HG03558 (cell line): ENCODE measurements at regions not wholly inside any gene's neighbourhood (a gene's known extent, or its start where the extent isn't known, plus 50 kb on each side); places are given as distances from the start of the nearest gene placed in this dataset.

Experiments used
- ATAC-seq: cut with Tn5 transposase; IDR thresholded peaks from one replicate; pipeline ENCODE4 v1.9.1; 2021; ENCODE audit warnings: moderate number of reproducible peaks; ENCODE audit not compliant: unreplicated experiment; ENCODE audit errors: extremely low read depth

GRCh38 chr13:21988624-21989023 lies 317.8 kb downstream of the FGF9 start:
- ATAC-seq, result no peak

DNA sequence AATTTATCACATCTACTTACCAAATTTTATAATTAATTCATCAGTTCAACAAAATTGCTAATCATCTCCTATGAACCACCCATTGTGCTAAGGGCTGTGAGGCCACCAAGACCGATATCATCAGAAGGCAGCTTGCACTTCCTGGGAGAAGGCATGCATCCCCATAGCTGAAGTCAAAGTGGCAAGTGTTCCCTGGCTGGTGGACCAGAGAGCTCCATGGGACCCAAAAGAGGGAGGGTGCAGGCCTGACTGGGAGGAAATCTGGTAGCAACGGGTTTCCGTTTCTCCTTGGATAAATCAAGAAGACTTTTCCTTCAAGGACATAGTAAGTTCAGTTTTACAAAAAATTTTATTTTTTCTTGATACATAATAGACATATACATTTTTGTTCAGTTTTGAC lies 325.2 kb downstream of the FGF9 start:
- ATAC-seq, result no peak

DNA sequence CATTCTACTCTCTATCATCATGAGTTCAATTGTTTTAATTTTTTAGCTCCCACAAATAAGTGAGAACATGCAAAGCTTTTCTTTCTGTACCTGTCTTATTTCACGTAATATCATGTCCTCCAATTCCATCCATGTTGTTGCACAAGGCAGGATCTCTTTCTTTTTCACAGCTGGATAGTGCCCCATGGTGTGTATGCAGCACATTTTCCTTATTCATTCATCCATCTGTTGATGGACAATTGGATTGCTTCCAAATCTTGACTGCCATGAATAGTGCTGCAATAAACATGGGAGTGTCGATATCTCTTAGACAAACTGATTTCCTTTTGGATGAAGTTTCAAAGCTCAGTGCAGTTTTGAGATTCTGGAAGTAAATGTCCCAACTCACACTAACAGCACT lies 326.9 kb downstream of the FGF9 start:
- ATAC-seq, result no peak

GRCh38 chr13:21998279-21998990 lies 327.6 kb downstream of the FGF9 start:
- no peak for ATAC-seq

- ATAC-seq, result no peak
Measured at GRCh38 chr13:21999666-22000065, 328.8 kb downstream of the FGF9 start.

GRCh38 chr13:22000191-22000590 lies 329.3 kb downstream of the FGF9 start:
- no peak for ATAC-seq

DNA sequence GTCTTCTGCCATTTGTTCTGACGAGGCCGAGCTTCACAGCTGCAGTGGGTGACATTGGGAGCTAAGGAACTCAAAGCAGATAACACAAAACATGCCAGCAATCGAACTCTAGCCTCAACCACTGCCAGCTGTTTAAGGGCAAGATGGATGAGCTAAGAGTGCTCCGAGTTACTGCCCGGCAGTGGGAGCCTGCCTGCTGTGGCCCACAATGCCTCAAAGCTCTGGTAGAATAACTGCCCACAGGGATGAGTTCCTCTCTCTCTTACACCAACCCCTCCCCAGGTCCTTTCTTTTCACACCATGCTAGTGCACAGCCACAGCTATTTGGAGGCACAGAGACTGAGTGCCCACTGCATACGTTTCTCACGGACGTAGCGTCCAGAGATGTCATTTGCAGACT lies 330.5 kb downstream of the FGF9 start:
- no peak for ATAC-seq

DNA sequence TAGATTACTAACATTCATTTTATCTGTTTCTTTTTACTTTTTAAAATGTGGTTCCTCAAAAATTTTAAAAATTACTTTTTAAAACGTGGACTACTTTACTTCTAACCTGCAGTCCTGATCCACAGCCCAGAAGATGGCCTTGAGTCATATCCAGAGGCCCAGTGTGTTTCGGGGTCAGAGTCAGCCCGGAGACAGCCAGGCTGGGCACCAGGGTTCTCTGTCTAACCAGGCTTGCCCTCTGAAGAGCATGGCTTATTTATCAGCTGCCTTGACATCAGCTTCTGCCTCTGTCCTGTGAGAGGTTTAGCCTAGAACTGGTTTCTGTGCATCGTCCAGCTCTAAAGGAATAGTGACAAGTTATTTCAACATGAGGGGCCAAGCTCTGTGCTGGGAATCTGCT lies 332.0 kb downstream of the FGF9 start:
- no peak for ATAC-seq

GRCh38 chr13:22009500-22009899 lies 338.6 kb downstream of the FGF9 start:
- no peak for ATAC-seq

DNA sequence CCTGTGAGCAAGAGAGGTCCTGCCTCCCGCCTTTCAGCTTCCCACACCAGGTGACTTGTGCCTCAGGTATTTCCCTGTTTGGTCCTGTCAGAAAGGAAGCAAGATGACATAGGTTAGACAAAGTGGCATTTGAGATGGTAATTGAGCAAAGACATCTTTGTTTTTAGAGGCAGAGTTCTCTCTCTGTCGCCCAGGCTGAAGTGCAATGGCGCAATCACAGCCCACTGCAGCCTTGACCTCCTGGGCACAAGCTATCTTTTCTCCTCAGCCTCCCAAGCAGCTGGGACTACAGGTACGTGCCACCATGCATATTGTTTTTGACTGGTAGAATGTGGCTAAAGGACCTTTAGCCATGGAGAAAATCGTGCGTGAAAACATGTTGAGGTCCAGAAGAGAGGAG lies 339.1 kb downstream of the FGF9 start:
- no peak for ATAC-seq

DNA sequence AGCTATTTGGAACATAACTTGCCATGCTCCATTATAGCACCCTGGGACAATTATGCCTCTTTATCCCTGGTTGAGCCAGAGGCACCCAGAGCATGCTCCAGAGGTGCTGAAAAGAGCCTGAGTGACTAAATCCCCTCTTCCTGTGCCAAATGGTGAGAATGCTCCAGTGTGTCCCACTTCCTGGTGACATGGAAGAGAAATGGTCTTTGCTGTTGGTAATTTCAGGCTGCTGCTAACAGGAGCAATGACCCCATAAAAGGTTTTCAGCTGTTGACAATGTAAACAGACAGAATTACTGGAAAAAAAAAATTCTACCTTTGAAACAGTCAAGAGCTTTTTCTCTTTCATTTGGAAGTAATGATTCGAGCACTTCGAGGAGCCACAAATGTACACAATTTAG lies 341.8 kb downstream of the FGF9 start:
- no peak for ATAC-seq

DNA sequence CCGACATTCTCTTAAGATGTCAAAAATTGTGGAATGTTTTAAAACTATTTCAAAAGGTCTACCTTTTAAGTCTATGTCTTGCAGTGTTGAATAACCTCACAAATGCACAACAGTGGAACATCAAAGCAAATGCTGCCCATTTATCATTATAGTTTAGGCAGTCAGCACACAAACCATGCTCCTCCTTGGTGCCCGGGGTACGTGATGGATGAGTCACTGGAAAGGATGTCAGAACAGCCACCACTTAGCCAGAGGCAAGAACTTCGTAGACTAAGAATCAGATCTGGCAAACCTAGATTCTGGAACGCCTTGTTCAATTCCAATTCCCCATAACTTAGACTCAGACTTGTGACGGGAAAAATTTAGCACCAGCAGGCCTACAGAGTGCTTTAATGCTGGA lies 343.6 kb downstream of the FGF9 start:
- no peak for ATAC-seq

DNA sequence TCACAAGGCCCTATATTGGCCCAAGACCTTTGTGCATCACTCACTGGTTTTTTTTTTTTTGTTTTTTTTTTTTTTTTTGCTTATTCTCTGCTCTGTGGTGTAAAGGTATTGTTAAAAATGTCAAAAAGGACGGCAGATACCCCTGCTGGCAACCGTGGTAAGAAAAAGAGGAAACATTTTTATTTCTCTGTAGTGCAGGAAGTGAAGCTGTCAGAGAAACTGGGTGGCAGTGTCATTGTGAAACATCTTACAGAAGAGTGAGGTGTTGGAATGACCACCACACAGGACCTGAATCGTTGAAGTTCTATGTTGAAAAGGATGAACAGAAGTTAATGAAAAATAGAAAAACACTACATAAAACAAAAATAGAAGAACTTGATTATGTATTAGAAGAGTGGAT lies 346.4 kb downstream of the FGF9 start:
- ATAC-seq, result peak; percentile 88

DNA sequence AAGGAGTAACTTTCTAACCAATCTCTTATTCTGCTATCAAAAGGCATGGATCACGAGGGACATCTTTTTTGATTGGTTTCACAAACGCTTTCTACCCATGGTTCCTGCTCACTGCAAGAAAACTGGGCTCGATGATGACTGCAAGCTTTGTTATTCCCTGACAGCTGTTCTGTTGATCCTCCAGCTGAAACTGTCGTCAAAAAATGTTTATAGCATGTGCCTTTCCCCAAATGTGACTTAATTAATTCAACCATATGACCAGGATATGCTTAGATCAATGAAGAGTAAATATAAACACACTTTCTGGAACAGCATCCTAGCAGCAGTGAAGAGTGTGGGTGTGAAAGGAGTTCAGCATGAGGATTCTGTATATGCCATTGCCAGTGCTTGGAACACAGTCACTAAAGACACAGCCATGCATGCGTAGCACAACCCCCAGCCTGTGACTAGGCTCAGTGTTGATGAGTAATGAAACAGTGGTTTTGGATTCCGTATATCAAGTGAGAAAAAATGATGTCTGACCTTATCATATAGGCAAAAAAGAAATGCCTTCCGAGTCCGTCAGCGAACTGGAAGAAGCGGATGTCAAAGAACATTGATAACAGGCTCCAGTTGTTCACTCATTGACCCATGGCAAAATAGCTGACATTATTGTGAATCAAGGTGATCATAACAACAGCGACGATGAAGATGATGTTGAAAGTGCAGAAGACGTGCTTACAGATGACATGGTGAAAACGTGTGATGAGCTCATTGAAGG lies 347.4 kb downstream of the FGF9 start:
- ATAC-seq, result no peak

GRCh38 chr13:22018836-22019210 lies 347.9 kb downstream of the FGF9 start:
- no peak for ATAC-seq

DNA sequence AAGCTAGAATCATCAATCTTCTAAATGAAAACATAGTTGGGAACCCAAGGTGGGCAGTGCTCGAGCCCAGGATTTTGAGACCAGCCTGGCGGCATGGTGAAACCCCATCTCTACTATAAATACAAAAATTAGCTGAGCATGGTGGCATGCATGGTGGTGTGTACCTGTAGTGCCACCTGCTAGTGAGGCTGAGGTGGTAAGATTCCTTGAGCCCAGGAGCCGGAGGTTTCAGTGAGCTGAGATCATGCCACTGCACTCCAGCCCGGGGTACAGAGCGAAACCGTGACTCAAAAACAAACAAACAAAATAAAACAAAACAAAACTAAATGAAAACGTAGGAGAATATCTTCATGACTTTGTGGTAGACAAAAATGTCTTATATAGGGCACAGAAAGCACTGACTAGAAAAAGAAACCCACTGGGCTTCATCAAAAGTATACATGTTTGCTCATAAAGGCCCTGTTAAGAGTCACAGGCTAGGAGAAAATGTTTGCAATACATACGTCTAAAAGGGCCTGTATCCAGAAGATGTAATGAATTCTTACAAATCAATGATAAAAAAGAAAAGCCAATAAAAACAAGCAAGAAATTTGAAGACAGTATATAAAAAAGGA lies 353.6 kb downstream of the FGF9 start:
- no peak for ATAC-seq

- no peak for ATAC-seq
Measured at GRCh38 chr13:22027566-22027965, 356.7 kb downstream of the FGF9 start.

DNA sequence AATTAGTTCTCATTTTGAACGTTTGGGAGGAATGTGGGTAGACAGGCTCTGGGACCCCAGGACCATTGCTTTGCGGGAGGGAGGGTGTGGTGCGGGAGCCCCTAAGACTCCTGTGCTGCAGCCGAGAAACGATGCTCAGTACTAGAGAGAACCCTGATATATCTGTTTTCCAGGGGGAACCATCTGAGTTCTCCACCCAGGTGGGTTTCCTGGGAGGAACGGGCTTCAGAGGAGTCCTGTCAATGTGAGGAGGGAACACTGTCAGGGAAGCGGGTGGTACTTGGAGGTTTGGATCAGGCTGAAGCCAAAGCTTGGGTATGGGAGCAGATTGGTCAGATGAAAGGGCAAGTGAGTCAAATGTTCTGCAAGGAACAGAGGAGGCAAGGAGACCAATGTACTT lies 358.0 kb downstream of the FGF9 start:
- no peak for ATAC-seq

DNA sequence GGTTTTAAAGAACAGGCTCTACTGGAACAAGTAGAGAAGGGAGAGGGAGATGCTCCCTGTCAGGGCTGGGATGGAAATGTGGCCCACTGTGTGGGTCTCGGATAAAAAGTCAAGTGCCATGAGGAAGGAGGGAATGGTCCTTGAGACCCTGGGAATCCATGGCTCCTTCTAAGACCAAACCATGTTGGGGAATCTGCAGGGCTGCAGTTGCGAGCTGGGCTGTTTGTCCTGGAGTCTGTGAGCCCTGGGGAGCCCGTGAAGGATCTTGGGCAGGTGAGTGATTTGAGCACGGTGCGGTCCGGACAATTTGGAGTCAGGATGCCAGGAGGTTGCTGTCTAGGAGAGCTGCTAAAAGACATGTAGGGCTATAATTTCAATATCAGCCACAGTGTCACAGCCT lies 359.4 kb downstream of the FGF9 start:
- no peak for ATAC-seq

DNA sequence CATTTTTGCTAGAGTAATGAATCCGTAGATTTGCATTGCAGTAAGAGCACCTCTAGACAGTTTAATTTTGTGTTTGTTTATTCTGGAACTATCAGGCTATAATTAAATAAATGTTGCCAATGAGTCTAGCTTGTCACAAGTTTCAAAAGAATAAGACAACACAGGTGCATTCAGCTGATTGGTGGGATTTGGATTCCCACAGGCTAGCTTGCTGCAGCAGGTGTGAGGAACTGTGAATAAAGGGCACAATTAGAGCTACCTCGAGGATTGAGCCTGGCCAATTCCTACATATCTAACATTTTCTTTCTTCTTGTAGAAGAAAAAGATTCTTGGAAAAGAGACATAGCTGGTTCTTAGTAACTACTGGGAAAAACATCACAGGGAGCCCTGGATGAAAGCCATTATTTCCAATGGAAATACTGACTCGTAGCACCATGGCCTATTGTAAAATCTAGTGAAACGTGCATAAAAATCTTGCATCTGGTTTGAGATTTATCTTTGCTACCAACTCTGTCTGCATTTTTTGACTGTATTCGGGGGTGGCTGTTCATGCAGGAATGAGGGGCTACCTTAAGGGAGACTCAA lies 360.9 kb downstream of the FGF9 start:
- ATAC-seq, result no peak

- no peak for ATAC-seq
Measured at GRCh38 chr13:22032905-22033304, 362.0 kb downstream of the FGF9 start.
